ENCODE measurements at regions not wholly inside any gene's neighbourhood (a gene's known extent, or its start where the extent isn't known, plus 50 kb on each side); places are given as distances from the start of the nearest gene placed in this dataset.

GRCh38 chr1:58968360-58968952 is 184.6 kb upstream of the JUN start (continued):
- TF ChIP-seq CBX5 (IDR thresholded peaks at IDR 0.05; ENCODE audit: borderline replicate concordance, low read depth), result no peak
- no peak for TF ChIP-seq E2F4 (CRISPR knock-in tag; IDR thresholded peaks at IDR 0.05; ENCODE audit: low read depth)
- no peak for TF ChIP-seq CC2D1A (IDR thresholded peaks at IDR 0.05)
- TF ChIP-seq NCOA6 (IDR thresholded peaks at IDR 0.05), result no peak
- no peak for TF ChIP-seq ZFX (CRISPR knock-in tag; IDR thresholded peaks at IDR 0.05)
- peak; percentile 76; the same call in 1 of the 2 replicates for TF ChIP-seq SOX6 (IDR thresholded peaks at IDR 0.05)
- 0 out of 2 replicates have a peak, but pooled peaks have one; percentile 22 for TF ChIP-seq ZNF395 (CRISPR knock-in tag; IDR thresholded peaks at IDR 0.05)
- TF ChIP-seq POLR2AphosphoS5 (IDR thresholded peaks at IDR 0.05; ENCODE audit: control insufficient read depth, insufficient read depth, low read depth, low read length), result no peak
- no peak for TF ChIP-seq ZNF121 (CRISPR knock-in tag; conservative IDR thresholded peaks at IDR 0.05)
- no peak for TF ChIP-seq ATF1 (CRISPR knock-in tag; IDR thresholded peaks at IDR 0.05)
- TF ChIP-seq ATF1 (tag; IDR thresholded peaks at IDR 0.05), result no peak
- peak; percentile 81 for TF ChIP-seq CTBP1 (IDR thresholded peaks at IDR 0.05; ENCODE audit: borderline replicate concordance)
- TF ChIP-seq NFATC3 (IDR thresholded peaks at IDR 0.05), result no peak
- TF ChIP-seq ERF (CRISPR knock-in tag; IDR thresholded peaks at IDR 0.05), result no peak
- TF ChIP-seq TSHZ1 (CRISPR knock-in tag; IDR thresholded peaks at IDR 0.05), result no peak
- no peak for TF ChIP-seq ZNF282 (CRISPR knock-in tag; IDR thresholded peaks at IDR 0.05)
- no peak for TF ChIP-seq MTF1 (CRISPR knock-in tag; IDR thresholded peaks at IDR 0.05; ENCODE audit: borderline replicate concordance)
- TF ChIP-seq TRIM25 (IDR thresholded peaks at IDR 0.05; ENCODE audit: borderline replicate concordance), result no peak
- no peak for TF ChIP-seq BACH1 (tag; IDR thresholded peaks at IDR 0.05)
- peak; percentile 50; the same call in 1 of the 2 replicates for TF ChIP-seq VEZF1 (CRISPR knock-in tag; IDR thresholded peaks at IDR 0.05)
- TF ChIP-seq NCOA1 (IDR thresholded peaks at IDR 0.05; ENCODE audit: low read depth), result no peak
